DOHH2 (cell line): ENCODE measurements at regions not wholly inside any gene's neighbourhood (a gene's known extent, or its start where the extent isn't known, plus 50 kb on each side); places are given as distances from the start of the nearest gene placed in this dataset.

Experiments used
- CTCF ChIP-seq: fragments of 200-600 bp; sonication (generic); IDR thresholded peaks from one replicate; pipeline ENCODE4 v1.5.1; 2014; ENCODE audit warnings: antibody characterized with exemption, mild to moderate bottlenecking, low read depth, low read length; ENCODE audit not compliant: poor library complexity, severe bottlenecking
- EZH2phosphoT487 ChIP-seq: fragments of 200-600 bp; sonication (generic); IDR thresholded peaks from 2 replicates; pipeline ENCODE4 v1.6.1; 2017; ENCODE audit warnings: borderline replicate concordance, mild to moderate bottlenecking, antibody characterized with exemption, low read length, moderate library complexity, mixed read lengths

GRCh38 chr19:30722761-30723160, 350.6 kb downstream of the ZNF536 start:
- TF ChIP-seq CTCF = no peak
- no peak for TF ChIP-seq EZH2phosphoT487
